Gastrocnemius medialis (tissue), 4 donors: ENCODE measurements at regions not wholly inside any gene's neighbourhood (a gene's known extent, or its start where the extent isn't known, plus 50 kb on each side); places are given as distances from the start of the nearest gene placed in this dataset.
"Not testable (repeated sequence)": the region's sequence is repeated elsewhere in the genome, so short reads cannot be mapped to it uniquely, and the experiment has no call there.

Experiments used
- ATAC-seq, 2 donors: fragments of 150-250 bp; one replicate each; pipeline ENCODE4 v1.9.1; 2016
- DNase-seq, 2 donors: peaks; one replicate each; pipeline ENCODE4 v3.0.0-alpha.2; 2019
- H3K27ac ChIP-seq, 4 donors: fragments of 200-600 bp; sonication (generic); 1 replicate in 1 of 4; 2 replicates in 3 of 4; pipeline ENCODE4 v1.5.1; 2016 to 2018; ENCODE audit warnings: mild to moderate bottlenecking in 2 of 4, moderate library complexity in 1 of 4
- H3K27me3 ChIP-seq, 3 donors: fragments of 200-600 bp; sonication (generic) in 2 of 3; 1 replicate in 1 of 3; 2 replicates in 2 of 3; pipeline versions ENCODE4 v1.5.1 to v1.6.0; 2016 to 2019; ENCODE audit warnings: mild to moderate bottlenecking in 1 of 3, moderate library complexity in 1 of 3
- H3K36me3 ChIP-seq, 2 donors: fragments of 200-600 bp; sonication (generic) in 1 of 2; one replicate each; pipeline ENCODE4 v1.5.1; 2017 to 2018
- H3K4me1 ChIP-seq, 2 donors: fragments of 200-600 bp; sonication (generic) in 1 of 2; one replicate each; pipeline ENCODE4 v1.5.1; 2016 to 2017; ENCODE audit warnings: mild to moderate bottlenecking in 2 of 2
- H3K4me3 ChIP-seq, 4 donors: fragments of 200-600 bp; sonication (generic) in 3 of 4; 1 replicate in 1 of 4; 2 replicates in 3 of 4; pipeline ENCODE4 v1.5.1; 2016 to 2019; ENCODE audit warnings: mild to moderate bottlenecking in 2 of 4
- H3K9me3 ChIP-seq, 3 donors: fragments of 200-600 bp; sonication (generic) in 2 of 3; 1 replicate in 1 of 3; 2 replicates in 2 of 3; pipeline ENCODE4 v1.5.1; 2016 to 2019
- POLR2A ChIP-seq, 2 donors: fragments of 450-650 bp; IDR thresholded peaks; one replicate each; pipeline ENCODE4 v1.6.1; 2017; ENCODE audit warnings: antibody characterized with exemption in 2 of 2, mild to moderate bottlenecking in 2 of 2, moderate library complexity in 2 of 2
- in situ Hi-C, 4 donors: fragments of 200-750 bp; cut with MboI; loops; one replicate each; pipeline versions ENCODE4 v1.15.0 to v1.8.0; 2017; ENCODE audit warnings: low sequenced_read_pairs in 4 of 4
- intact Hi-C: fragments of 100-400 bp; cut with DNase I; formaldehyde crosslinking; loops from one replicate; pipeline ENCODE4 v1.15.1; 2023; ENCODE audit warnings: low total_unique reads
- TF ChIP-seq, protein P1 (sequence below), 5 experiments: fragments of 450-650 bp in 3 of 5; fragments of 200-600 bp in 2 of 5; sonication (generic) in 2 of 5; IDR thresholded peaks in 4 of 5; conservative IDR thresholded peaks in 1 of 5; 1 replicate in 4 of 5; 2 replicates in 1 of 5; pipeline ENCODE4 v1.5.1; 2016 to 2019; ENCODE audit warnings: antibody characterized with exemption in 5 of 5, mild to moderate bottlenecking in 3 of 5, moderate library complexity in 3 of 5

DNA sequence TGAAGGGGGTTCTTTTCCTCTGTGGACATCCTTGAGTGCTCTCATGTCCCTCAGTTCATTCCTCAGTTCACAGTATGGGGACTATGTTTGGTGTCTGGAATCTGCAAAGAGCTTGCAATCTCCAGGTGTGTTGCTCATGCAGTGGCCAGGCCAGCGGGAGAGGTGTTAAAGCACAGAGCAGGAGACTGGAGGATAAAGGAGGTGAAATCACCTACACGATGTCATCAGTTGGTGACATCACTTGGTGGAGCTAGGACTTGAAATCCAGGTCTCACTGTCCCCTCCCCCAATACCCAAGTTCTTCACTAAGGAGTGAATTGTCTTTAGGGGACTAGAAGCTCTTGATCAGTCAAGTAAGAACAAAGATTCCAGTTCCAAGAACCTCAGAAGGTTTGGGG lies 197.3 kb upstream of the ZNF618 start:
- peaks cover 0 to 3% (median 0%) of the 10 kb centered on the region in 3 donors for H3K27me3 ChIP-seq
- no peaks in the 10 kb centered on the region for H3K36me3 ChIP-seq
- TF ChIP-seq, protein P1, sequence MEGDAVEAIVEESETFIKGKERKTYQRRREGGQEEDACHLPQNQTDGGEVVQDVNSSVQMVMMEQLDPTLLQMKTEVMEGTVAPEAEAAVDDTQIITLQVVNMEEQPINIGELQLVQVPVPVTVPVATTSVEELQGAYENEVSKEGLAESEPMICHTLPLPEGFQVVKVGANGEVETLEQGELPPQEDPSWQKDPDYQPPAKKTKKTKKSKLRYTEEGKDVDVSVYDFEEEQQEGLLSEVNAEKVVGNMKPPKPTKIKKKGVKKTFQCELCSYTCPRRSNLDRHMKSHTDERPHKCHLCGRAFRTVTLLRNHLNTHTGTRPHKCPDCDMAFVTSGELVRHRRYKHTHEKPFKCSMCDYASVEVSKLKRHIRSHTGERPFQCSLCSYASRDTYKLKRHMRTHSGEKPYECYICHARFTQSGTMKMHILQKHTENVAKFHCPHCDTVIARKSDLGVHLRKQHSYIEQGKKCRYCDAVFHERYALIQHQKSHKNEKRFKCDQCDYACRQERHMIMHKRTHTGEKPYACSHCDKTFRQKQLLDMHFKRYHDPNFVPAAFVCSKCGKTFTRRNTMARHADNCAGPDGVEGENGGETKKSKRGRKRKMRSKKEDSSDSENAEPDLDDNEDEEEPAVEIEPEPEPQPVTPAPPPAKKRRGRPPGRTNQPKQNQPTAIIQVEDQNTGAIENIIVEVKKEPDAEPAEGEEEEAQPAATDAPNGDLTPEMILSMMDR (IDR thresholded peaks at IDR 0.05 in 4 of 5, conservative IDR thresholded peaks at IDR 0.05 in 1 of 5) = no peak
- TF ChIP-seq POLR2A (IDR thresholded peaks at IDR 0.05) = no peak
- peaks cover 3 to 5% of the 10 kb centered on the region in 2 donors for H3K4me1 ChIP-seq
- ATAC-seq = no peak
- DNase-seq = no peak
- in situ Hi-C loops (loop anchor here in 1 of 4 donors (25.0 kb wide), 1 partner anchor 358 kb away; no protein-coding TSS in a partner anchor), intact Hi-C loops (no loop called here)
- no peaks in the 10 kb centered on the region for H3K9me3 ChIP-seq
- no peak overlapping the region for H3K4me3 ChIP-seq
- no peak overlapping the region for H3K27ac ChIP-seq

DNA sequence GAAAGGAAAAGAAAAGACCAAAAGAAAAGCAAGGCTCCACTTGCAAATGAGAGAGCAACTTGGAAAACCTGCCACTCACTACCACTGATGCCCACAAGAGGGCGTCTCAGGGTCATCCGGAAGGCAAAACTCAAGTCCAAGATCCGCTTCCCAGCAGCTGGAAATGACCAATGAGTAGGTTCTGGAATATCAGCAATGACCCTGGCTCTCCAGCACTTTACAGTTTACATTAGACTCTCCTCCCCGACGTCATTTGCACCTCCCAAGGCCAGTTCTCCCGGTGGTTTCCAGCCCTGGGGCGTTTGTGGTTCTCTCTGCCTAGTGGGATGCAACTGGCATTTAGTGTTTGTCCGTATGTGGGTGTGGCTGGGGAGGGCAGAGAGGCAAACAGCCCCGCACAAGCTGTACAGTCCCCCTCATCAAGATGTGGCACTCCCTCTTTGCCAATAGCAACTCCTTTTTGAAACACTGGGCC lies 193.8 kb upstream of the ZNF618 start:
- intact Hi-C loops = loop anchor here (10.0 kb wide), 1 partner anchor 352 kb away; no protein-coding TSS in a partner anchor
- in situ Hi-C loops = loop anchor here in 1 of 4 donors (25.0 kb wide), 1 partner anchor 355 kb away; no protein-coding TSS in a partner anchor
- ATAC-seq = peak in 1 of 2 donors; percentile 56

DNA sequence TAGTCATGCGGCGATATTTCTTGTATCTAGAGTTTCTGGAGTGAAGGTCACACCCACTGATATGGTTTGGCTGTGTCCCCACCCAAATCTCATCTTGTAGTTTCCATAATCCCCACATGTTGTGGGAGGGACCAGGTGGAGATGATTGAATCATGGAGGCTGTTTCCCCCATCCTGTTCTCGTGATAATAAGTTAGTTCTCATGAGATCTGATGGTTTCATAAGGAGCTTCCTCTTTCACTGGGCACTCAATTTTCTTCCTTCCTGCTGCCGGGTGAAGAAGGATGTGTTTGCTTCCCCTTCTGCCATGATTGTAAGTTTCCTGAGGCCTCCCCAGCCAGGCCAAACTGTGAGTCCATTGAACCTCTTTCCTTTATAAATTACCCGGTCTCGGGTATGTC lies 190.5 kb upstream of the ZNF618 start:
- in situ Hi-C loops = loop anchor here in 1 of 4 donors (25.0 kb wide), 1 partner anchor 352 kb away; no protein-coding TSS in a partner anchor
- H3K27ac ChIP-seq = not testable (repeated sequence)
- intact Hi-C loops = loop anchor here (10.0 kb wide), 1 partner anchor 349 kb away; no protein-coding TSS in a partner anchor

More for the DNA sequence above, 193.8 kb upstream of the ZNF618 start:
- peak in 1 of 2 donors; percentile 38 for DNase-seq
- Histone ChIP-seq H3K9me3 (no peaks in the 10 kb centered on the region), H3K4me3 (no peak overlapping the region), H3K27me3 (peaks cover 4 to 6% (median 5%) of the 10 kb centered on the region in 3 donors), H3K36me3 (no peaks in the 10 kb centered on the region), H3K27ac (no peak overlapping the region), H3K4me1 (no peaks in the 10 kb centered on the region)
- no peak for TF ChIP-seq POLR2A (IDR thresholded peaks at IDR 0.05)
- TF ChIP-seq, protein P1 (IDR thresholded peaks at IDR 0.05 in 4 of 5, conservative IDR thresholded peaks at IDR 0.05 in 1 of 5) = peak; percentile 50 to 88 (median 69)

DNA sequence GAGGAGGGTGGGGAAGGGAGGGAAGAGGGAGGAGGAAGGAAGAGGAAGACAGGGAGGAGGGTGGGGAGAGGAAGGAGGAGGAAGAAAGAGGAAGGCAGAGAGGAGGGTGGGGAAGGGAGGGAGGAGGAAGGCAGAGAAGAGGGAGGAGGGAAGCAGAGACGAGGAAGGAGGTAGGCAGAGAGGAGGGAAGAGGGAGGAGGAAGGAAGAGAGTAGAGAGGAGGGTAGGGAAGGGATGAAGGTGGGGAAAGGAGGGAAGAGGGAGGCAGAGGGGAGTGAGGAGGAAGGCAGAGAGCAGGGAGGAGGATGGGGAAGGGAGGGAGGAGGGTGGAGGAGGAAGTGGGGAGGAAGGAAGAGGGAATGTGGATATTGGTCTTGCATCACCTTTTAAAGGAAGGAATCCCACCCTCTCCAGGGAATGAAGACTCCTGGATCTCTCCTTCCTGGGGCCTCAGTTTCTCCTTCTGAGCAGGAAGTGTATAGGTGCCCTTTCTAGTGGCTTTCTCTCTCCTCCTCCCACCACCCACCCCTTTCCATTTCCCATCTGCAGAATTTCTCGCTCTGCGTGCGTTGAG lies 188.9 kb upstream of the ZNF618 start:
- no peaks in the 10 kb centered on the region for H3K36me3 ChIP-seq
- DNase-seq (no peak), ATAC-seq (no peak)
- no peak overlapping the region for H3K4me3 ChIP-seq
- intact Hi-C loops (loop anchor here (10.0 kb wide), 1 partner anchor 348 kb away; no protein-coding TSS in a partner anchor), in situ Hi-C loops (loop anchor here in 1 of 4 donors (25.0 kb wide), 1 partner anchor 350 kb away; no protein-coding TSS in a partner anchor)
- H3K4me1 ChIP-seq = no peaks in the 10 kb centered on the region
- no peak overlapping the region for H3K27ac ChIP-seq
- H3K27me3 ChIP-seq = peaks cover 18 to 21% (median 20%) of the 10 kb centered on the region in 3 donors
- no peaks in the 10 kb centered on the region for H3K9me3 ChIP-seq
- TF ChIP-seq, protein P1 (IDR thresholded peaks at IDR 0.05 in 4 of 5, conservative IDR thresholded peaks at IDR 0.05 in 1 of 5) = no peak

More for the DNA sequence above, 190.5 kb upstream of the ZNF618 start:
- DNase-seq, ATAC-seq, H3K4me3 ChIP-seq, H3K9me3 ChIP-seq, H3K36me3 ChIP-seq, H3K4me1 ChIP-seq: not testable (repeated sequence)
- H3K27me3 ChIP-seq = peaks cover 18 to 21% (median 20%) of the 10 kb centered on the region in 3 donors

DNA sequence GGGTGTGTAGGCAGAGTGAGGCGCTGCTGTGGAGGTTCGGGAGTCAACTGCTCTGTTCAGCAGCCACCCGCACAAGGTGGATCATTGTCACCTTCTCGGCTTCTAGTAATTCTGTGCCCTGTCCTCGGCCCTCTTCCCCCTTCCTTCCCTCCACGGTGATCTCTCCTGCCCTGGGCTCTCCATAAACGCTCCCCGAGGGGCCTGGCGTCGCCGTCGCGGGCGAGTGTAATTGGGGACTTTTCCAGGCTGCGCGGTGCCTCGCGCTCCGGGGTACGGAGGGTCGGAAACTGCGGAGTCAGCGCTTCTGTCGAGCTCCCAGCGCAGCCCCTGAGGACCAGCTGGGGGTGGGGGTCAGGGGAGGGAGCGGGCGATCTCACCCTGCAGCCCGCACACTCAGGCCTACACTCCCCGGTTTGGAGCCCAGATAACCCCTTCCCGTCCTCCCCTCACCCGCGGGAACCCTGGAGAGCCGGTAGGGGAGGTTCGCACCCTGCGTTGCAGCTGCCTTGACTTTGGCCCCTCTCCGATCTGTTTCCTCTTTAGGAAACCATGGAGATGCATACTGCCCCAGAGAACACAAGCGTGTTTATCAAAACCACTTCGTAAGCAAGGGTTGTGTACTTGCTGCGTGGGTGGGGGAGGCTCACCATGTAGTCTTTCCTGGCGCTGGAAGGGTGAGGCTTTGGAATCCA lies 188.3 kb upstream of the ZNF618 start:
- TF ChIP-seq, protein P1 (IDR thresholded peaks at IDR 0.05 in 4 of 5, conservative IDR thresholded peaks at IDR 0.05 in 1 of 5) = no peak
- no peak for TF ChIP-seq POLR2A (IDR thresholded peaks at IDR 0.05)
- H3K9me3 ChIP-seq = no peaks in the 10 kb centered on the region
- DNase-seq = no peak
- H3K27ac ChIP-seq = no peak overlapping the region
- in situ Hi-C loops = loop anchor here in 1 of 4 donors (25.0 kb wide), 1 partner anchor 349 kb away; no protein-coding TSS in a partner anchor
- H3K4me3 ChIP-seq = peak overlapping the region in 2 of 4 donors; percentile 5 to 38
- ATAC-seq = no peak
- no peaks in the 10 kb centered on the region for H3K36me3 ChIP-seq
- H3K27me3 ChIP-seq = peaks cover 18 to 25% (median 20%) of the 10 kb centered on the region in 3 donors
- H3K4me1 ChIP-seq = no peaks in the 10 kb centered on the region
- intact Hi-C loops = loop anchor here (10.0 kb wide), 1 partner anchor 347 kb away; no protein-coding TSS in a partner anchor
